ENCODE measurements at regions not wholly inside any gene's neighbourhood (a gene's known extent, or its start where the extent isn't known, plus 50 kb on each side); places are given as distances from the start of the nearest gene placed in this dataset.
"Not testable (repeated sequence)": the region's sequence is repeated elsewhere in the genome, so short reads cannot be mapped to it uniquely, and the experiment has no call there.

DNA sequence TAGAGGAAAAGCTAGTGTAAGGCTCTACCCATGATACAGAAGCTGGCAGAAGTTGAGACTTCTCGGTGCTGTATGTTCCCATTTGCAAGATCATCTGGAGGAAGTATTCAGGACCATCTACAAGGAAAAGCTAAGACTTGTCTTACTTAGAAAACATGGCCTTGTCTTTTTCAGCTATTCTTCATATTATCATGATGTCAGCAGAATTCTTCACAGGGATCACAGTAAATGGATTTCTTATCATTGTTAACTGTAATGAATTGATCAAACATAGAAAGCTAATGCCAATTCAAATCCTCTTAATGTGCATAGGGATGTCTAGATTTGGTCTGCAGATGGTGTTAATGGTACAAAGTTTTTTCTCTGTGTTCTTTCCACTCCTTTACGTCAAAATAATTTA is 79.6 kb upstream of the SCIN start:
- no peak overlapping the region for H3K4me2 ChIP-seq (ENCODE audit: low read length)
- no peaks in the 10 kb centered on the region for H3K9me3 ChIP-seq (replicated peaks; ENCODE audit: low read length)
- no peaks in the 10 kb centered on the region for H3K4me1 ChIP-seq (ENCODE audit: control insufficient read depth, insufficient read depth, low read length)
- no peak overlapping the region for H3K9ac ChIP-seq (ENCODE audit: low read depth, low read length)
- no peak overlapping the region for H3K4me3 ChIP-seq (ENCODE audit: low read length)
- H3K27me3 ChIP-seq (ENCODE audit: control insufficient read depth, insufficient read depth, low read length): no peaks in the 10 kb centered on the region
- H3K36me3 ChIP-seq (ENCODE audit: insufficient read depth, low read length): no peaks in the 10 kb centered on the region

DNA sequence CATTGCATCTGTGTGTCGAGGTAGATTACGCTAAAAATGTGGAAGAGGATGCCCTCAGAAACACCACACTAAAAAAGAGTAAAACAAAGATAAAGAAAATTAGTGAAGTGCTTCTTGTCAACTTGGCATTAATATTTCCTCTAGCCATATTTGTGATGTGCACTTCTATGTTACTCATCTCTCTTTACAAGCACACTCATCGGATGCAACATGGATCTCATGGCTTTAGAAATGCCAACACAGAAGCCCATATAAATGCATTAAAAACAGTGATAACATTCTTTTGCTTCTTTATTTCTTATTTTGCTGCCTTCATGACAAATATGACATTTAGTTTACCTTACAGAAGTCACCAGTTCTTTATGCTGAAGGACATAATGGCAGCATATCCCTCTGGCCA is 79.0 kb upstream of the SCIN start:
- no peak overlapping the region for H3K4me3 ChIP-seq (ENCODE audit: low read length)
- no peak overlapping the region for H3K4me2 ChIP-seq (ENCODE audit: low read length)
- no peaks in the 10 kb centered on the region for H3K4me1 ChIP-seq (ENCODE audit: control insufficient read depth, insufficient read depth, low read length)
- H3K36me3 ChIP-seq (ENCODE audit: insufficient read depth, low read length): no peaks in the 10 kb centered on the region
- H3K9ac ChIP-seq (ENCODE audit: low read depth, low read length): no peak overlapping the region
- no peaks in the 10 kb centered on the region for H3K27me3 ChIP-seq (ENCODE audit: control insufficient read depth, insufficient read depth, low read length)
- H3K9me3 ChIP-seq (replicated peaks; ENCODE audit: low read length): no peaks in the 10 kb centered on the region

DNA sequence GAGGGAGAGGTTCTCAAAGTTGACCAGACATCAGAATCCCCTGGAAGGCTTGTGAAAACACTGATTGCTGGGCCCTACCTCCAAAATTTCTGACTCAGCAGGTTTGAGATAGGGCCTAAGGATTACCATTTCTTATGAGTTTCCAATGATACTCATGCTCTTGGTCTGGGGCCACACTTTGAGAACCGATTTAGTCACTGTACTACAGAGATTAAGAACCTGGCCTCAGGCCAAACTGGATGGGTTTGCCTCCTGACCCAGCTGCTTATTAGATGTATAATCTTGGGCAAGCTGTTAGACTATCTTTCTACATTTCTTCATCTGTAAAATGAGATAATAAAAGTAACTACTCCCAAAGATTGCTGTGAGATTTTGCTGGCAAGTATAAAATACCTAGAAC is 77.1 kb upstream of the SCIN start:
- Histone ChIP-seq H3K4me1 (ENCODE audit: control insufficient read depth, insufficient read depth, low read length) (no peaks in the 10 kb centered on the region), H3K27me3 (ENCODE audit: control insufficient read depth, insufficient read depth, low read length) (no peaks in the 10 kb centered on the region), H3K4me3 (ENCODE audit: low read length) (no peak overlapping the region), H3K9me3 (replicated peaks; ENCODE audit: low read length) (no peaks in the 10 kb centered on the region), H3K4me2 (ENCODE audit: low read length) (no peak overlapping the region), H3K36me3 (ENCODE audit: insufficient read depth, low read length) (no peaks in the 10 kb centered on the region), H3K9ac (ENCODE audit: low read depth, low read length) (no peak overlapping the region)

DNA sequence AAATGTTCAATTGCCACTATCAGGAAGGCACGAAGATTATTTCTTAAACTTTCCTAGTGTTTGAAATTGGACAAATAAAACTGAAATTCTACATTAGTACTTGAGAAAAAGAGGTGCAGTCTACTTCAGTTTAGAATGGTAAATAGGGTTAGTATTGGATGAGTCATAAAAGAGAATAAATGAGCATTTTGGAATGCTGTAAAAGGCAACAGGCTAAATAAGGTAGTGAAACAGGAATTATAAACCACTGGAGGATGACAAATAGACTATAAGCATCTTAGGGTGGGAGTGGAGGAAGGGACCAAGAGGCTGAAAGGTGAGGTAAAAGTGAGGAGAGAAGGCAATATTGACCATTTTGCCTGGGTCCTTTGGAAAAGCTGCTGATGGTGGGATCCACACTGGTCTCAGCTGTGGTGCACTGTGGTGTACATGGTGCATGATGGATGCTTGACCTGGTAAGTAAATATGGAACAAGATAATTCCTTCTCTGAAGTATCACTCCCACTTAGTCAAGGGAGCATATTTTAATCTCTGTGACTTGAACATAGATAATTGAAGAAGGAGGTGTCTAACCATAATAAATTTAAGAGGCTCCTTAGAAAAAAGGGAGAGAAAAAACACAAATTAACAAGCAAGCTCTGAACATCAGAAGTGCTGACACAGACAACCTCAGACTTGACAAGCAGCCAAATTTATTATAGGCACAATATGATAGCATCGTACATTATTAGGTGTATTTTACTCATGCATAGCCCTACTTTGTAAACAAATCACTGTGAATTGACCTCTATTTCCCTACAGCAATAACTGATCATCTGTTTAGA is 76.4 kb upstream of the SCIN start:
- Histone ChIP-seq H3K9me3 (replicated peaks; ENCODE audit: low read length) (no peaks in the 10 kb centered on the region), H3K4me3 (ENCODE audit: low read length) (no peak overlapping the region), H3K4me2 (ENCODE audit: low read length) (no peak overlapping the region), H3K36me3 (ENCODE audit: insufficient read depth, low read length) (no peaks in the 10 kb centered on the region), H3K4me1 (ENCODE audit: control insufficient read depth, insufficient read depth, low read length) (no peaks in the 10 kb centered on the region), H3K9ac (ENCODE audit: low read depth, low read length) (no peak overlapping the region), H3K27me3 (ENCODE audit: control insufficient read depth, insufficient read depth, low read length) (no peaks in the 10 kb centered on the region)

DNA sequence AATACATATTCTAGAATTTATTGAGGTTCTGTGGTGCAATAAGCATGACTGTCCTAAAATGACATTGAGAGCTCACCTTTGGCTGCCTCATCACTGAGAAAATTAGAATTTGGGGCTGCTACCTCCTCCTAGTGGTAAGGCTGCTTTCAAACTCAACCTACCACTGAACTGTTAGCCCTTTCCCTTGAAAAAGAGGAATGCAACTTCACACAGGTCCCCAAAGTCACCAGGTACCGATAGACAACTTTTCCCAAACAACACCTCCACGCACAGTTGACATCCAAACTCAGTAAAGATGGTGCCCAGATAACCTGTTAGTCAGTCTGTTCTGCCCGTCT is 75.9 kb upstream of the SCIN start:
- H3K36me3 ChIP-seq (ENCODE audit: insufficient read depth, low read length): no peaks in the 10 kb centered on the region
- H3K4me3 ChIP-seq (ENCODE audit: low read length): no peak overlapping the region
- no peaks in the 10 kb centered on the region for H3K4me1 ChIP-seq (ENCODE audit: control insufficient read depth, insufficient read depth, low read length)
- no peaks in the 10 kb centered on the region for H3K27me3 ChIP-seq (ENCODE audit: control insufficient read depth, insufficient read depth, low read length)
- H3K4me2 ChIP-seq (ENCODE audit: low read length): no peak overlapping the region
- no peaks in the 10 kb centered on the region for H3K9me3 ChIP-seq (replicated peaks; ENCODE audit: low read length)
- no peak overlapping the region for H3K9ac ChIP-seq (ENCODE audit: low read depth, low read length)

DNA sequence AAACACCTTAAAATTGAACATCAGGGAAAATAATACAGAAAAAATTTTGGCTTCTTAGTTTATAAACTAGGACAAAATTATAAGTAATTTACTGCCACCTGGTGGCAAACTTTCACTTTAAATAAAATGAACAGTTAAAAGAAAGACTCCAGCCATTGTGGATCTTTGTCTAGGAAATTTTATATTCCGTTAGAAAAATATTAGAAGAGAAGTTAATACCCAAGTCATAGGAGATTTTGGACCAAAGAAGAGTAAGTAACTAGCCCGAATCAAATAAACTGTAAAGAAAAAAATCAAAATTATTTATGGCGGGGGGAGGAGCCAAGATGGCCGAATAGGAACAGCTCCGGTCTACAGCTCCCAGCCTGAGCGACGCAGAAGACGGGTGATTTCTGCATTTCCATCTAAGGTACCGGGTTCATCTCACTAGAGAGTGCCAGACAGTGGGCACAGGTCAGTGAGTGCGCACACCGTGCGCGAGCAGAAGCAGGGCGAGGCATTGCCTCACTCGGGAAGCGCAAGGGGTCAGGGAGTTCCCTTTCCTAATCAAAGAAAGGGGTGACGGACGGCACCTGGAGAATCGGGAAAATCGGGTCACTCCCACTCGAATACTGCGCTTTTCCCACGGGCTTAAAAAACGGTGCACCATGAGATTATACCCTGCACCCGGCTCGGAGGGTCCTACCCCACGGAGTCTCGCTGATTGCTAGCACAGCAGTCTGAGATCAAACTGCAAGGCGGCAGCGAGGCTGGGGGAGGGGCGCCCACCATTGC is 73.4 kb upstream of the SCIN start:
- H3K9ac ChIP-seq (ENCODE audit: low read depth, low read length): peak overlapping the region; percentile 30
- peak overlapping the region; percentile 26 for H3K4me2 ChIP-seq (ENCODE audit: low read length)
- H3K27me3 ChIP-seq (ENCODE audit: control insufficient read depth, insufficient read depth, low read length); H3K36me3 ChIP-seq (ENCODE audit: insufficient read depth, low read length); H3K4me1 ChIP-seq (ENCODE audit: control insufficient read depth, insufficient read depth, low read length); H3K9me3 ChIP-seq (replicated peaks; ENCODE audit: low read length): not testable (repeated sequence)
- peak overlapping the region; percentile 3 for H3K4me3 ChIP-seq (ENCODE audit: low read length)

DNA sequence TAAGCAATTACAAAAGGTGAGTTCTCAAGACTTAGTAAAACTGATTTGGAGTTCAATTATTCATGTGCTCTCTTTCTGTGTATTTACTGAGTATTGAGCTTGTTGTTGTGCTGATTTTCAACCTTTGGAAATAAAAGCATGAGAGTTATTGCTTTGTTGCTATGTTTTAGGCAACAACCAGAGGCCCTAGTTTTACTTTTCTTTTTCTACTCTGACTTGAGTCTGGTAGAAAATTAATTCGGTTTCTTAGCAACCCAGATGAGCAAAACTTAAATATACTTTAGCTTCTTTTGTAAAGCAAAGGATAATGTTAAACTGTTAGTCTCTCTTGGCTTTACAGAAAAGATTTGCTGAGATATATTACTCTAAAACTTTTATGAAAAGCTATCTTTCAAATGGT is 66.4 kb upstream of the SCIN start:
- no peak overlapping the region for H3K4me3 ChIP-seq (ENCODE audit: low read length)
- H3K9me3 ChIP-seq (replicated peaks; ENCODE audit: low read length): no peaks in the 10 kb centered on the region
- no peaks in the 10 kb centered on the region for H3K27me3 ChIP-seq (ENCODE audit: control insufficient read depth, insufficient read depth, low read length)
- H3K4me2 ChIP-seq (ENCODE audit: low read length): no peak overlapping the region
- H3K9ac ChIP-seq (ENCODE audit: low read depth, low read length): no peak overlapping the region
- H3K36me3 ChIP-seq (ENCODE audit: insufficient read depth, low read length): no peaks in the 10 kb centered on the region
- no peaks in the 10 kb centered on the region for H3K4me1 ChIP-seq (ENCODE audit: control insufficient read depth, insufficient read depth, low read length)

DNA sequence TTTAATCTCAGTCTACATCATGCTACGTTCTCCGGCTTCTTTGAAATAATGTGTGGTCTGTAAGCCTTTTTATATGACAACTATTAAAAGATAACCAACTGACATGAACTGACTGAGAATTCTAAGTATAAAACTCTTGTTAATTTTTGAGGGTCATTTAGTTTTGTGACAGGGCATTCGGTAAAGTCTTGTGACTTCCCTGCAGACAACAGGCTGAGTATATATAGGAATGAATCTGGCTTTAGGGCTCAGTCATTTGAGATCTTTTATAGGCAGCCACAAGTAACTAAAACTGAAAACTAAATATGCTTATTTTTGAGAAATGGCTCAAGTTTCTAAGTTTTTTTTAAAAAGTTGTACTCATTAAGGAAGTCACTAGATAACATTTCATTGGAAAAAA is 62.5 kb upstream of the SCIN start:
- H3K36me3 ChIP-seq (ENCODE audit: insufficient read depth, low read length): no peaks in the 10 kb centered on the region
- no peak overlapping the region for H3K9ac ChIP-seq (ENCODE audit: low read depth, low read length)
- no peak overlapping the region for H3K4me3 ChIP-seq (ENCODE audit: low read length)
- H3K9me3 ChIP-seq (replicated peaks; ENCODE audit: low read length): no peaks in the 10 kb centered on the region
- no peaks in the 10 kb centered on the region for H3K27me3 ChIP-seq (ENCODE audit: control insufficient read depth, insufficient read depth, low read length)
- no peak overlapping the region for H3K4me2 ChIP-seq (ENCODE audit: low read length)
- no peaks in the 10 kb centered on the region for H3K4me1 ChIP-seq (ENCODE audit: control insufficient read depth, insufficient read depth, low read length)

DNA sequence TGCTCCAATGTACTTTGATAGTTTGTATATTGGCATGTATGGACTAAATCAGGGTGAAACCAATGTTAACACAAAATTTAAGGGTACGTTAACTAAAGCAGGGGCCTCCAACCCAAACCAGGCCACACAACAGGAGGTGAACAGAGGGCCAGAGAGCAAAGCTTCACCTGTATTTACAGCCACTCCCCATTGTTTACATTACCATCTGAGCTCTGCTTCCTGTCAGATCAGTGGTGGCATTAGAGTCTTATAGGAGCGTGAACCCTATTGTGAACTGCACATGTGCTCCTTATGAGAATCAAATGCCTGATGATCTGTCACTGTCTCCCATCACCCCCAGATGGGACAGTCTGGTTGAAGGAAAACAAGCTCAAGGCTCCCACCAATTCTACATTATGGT is 62.0 kb upstream of the SCIN start:
- H3K9me3 ChIP-seq (replicated peaks; ENCODE audit: low read length): no peaks in the 10 kb centered on the region
- H3K4me2 ChIP-seq (ENCODE audit: low read length): no peak overlapping the region
- no peak overlapping the region for H3K4me3 ChIP-seq (ENCODE audit: low read length)
- no peaks in the 10 kb centered on the region for H3K4me1 ChIP-seq (ENCODE audit: control insufficient read depth, insufficient read depth, low read length)
- H3K27me3 ChIP-seq (ENCODE audit: control insufficient read depth, insufficient read depth, low read length): no peaks in the 10 kb centered on the region
- no peak overlapping the region for H3K9ac ChIP-seq (ENCODE audit: low read depth, low read length)
- H3K36me3 ChIP-seq (ENCODE audit: insufficient read depth, low read length): no peaks in the 10 kb centered on the region

DNA sequence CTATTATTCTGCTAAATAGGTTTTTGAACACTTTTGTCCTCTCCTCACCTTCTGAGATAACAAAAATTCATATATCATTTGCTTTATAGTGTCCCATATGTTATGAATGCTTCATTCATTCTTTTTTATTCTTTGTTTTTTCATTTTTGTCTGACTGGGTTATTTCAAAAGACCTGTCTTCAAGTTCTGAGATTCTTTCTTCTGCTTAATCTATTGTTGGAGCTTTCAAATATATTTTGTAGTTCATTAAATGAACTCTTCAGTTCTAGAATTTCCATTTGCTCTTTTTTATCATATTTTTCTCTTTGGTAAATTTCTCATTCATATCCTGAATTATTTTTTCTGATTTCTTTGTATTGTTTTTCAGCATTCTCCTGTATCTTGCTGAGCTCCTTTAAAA is 53.1 kb upstream of the SCIN start:
- no peaks in the 10 kb centered on the region for H3K4me1 ChIP-seq (ENCODE audit: control insufficient read depth, insufficient read depth, low read length)
- no peak overlapping the region for H3K4me3 ChIP-seq (ENCODE audit: low read length)
- H3K9me3 ChIP-seq (replicated peaks; ENCODE audit: low read length): no peaks in the 10 kb centered on the region
- no peak overlapping the region for H3K4me2 ChIP-seq (ENCODE audit: low read length)
- H3K27me3 ChIP-seq (ENCODE audit: control insufficient read depth, insufficient read depth, low read length): no peaks in the 10 kb centered on the region
- H3K36me3 ChIP-seq (ENCODE audit: insufficient read depth, low read length): no peaks in the 10 kb centered on the region
- no peak overlapping the region for H3K9ac ChIP-seq (ENCODE audit: low read depth, low read length)

DNA sequence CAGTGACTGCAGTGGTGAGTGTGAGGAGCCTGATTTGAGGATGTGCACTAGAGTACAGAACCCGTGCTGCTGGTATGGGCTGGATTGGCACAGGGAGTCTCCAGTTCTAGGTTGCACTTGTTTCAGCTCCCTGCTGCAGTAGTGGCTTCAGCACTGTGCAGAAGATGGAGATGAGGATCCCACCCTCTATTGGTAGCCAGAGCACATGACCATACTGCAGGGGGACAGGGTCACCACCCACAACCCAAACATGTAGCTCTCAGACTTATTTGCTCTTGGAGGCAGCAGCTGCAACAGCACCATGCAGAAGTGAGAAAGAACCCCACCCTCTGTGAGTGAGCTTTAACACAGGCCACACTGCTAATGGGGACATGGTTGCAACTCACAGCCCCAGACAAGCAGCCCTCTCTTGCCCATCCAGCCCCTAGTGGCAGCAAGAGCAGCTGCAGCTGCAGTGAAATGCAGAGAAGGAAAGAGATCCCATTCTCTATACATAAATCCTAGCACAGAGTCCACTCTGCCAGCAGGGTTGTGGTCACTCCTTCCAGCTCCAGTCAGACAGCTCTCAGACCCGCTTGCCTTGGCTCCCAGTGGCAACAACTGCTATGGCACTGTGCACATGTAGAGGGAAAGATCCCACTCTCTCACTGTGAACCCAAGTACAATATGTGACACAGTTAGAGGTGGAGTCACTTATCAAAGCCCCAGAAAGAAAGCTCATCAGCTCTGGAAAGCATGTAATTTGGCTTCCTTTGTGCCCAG is 51.4 kb upstream of the SCIN start:
- no peaks in the 10 kb centered on the region for H3K36me3 ChIP-seq (ENCODE audit: insufficient read depth, low read length)
- H3K9me3 ChIP-seq (replicated peaks; ENCODE audit: low read length): no peaks in the 10 kb centered on the region
- no peak overlapping the region for H3K4me3 ChIP-seq (ENCODE audit: low read length)
- no peak overlapping the region for H3K4me2 ChIP-seq (ENCODE audit: low read length)
- peaks cover 8% of the 10 kb centered on the region for H3K27me3 ChIP-seq (ENCODE audit: control insufficient read depth, insufficient read depth, low read length)
- H3K9ac ChIP-seq (ENCODE audit: low read depth, low read length): no peak overlapping the region
- H3K4me1 ChIP-seq (ENCODE audit: control insufficient read depth, insufficient read depth, low read length): no peaks in the 10 kb centered on the region

All from skeletal muscle satellite cell (primary cell).